HEK293 (cell line): ENCODE measurements at regions not wholly inside any gene's neighbourhood (a gene's known extent, or its start where the extent isn't known, plus 50 kb on each side); places are given as distances from the start of the nearest gene placed in this dataset.

Experiments
- HOXA7 ChIP-seq: sonication (generic); formaldehyde crosslinking; IDR thresholded peaks from 2 replicates; pipeline ENCODE4 v1.8.1; 2022; ENCODE audit warnings: missing genetic modification reagents, borderline replicate concordance
- REPIN1 ChIP-seq: fragments of 450-650 bp; formaldehyde crosslinking; IDR thresholded peaks from 2 replicates; pipeline ENCODE4 v1.5.1; 2017; ENCODE audit warnings: missing biosample characterization, missing genetic modification characterization, low read depth
- YY1 ChIP-seq: fragments of 450-650 bp; formaldehyde crosslinking; IDR thresholded peaks from 2 replicates; pipeline ENCODE4 v1.5.1; 2018; ENCODE audit warnings: missing biosample characterization, missing genetic modification characterization
- ZBTB21 ChIP-seq: fragments of 450-650 bp; formaldehyde crosslinking; IDR thresholded peaks from 2 replicates; pipeline ENCODE4 v1.5.1; 2017; ENCODE audit warnings: missing biosample characterization, missing genetic modification characterization
- ZNF221 ChIP-seq: fragments of 450-650 bp; formaldehyde crosslinking; IDR thresholded peaks from 2 replicates; pipeline ENCODE4 v1.5.1; 2017; ENCODE audit warnings: missing biosample characterization, missing genetic modification characterization, borderline replicate concordance
- ZNF302 ChIP-seq: fragments of 450-650 bp; formaldehyde crosslinking; IDR thresholded peaks from 2 replicates; pipeline ENCODE4 v1.5.1; 2016; ENCODE audit warnings: missing biosample characterization, missing genetic modification characterization, low read depth
- ZNF629 ChIP-seq: fragments of 450-650 bp; formaldehyde crosslinking; IDR thresholded peaks from 2 replicates; pipeline ENCODE4 v1.5.1; 2017; ENCODE audit warnings: missing biosample characterization, missing genetic modification characterization
- ZNF707 ChIP-seq: fragments of 450-650 bp; formaldehyde crosslinking; IDR thresholded peaks from 2 replicates; pipeline ENCODE4 v1.5.1; 2016; ENCODE audit warnings: missing biosample characterization, missing genetic modification characterization
- TF ChIP-seq, protein P1 (sequence below): fragments of 450-650 bp; formaldehyde crosslinking; IDR thresholded peaks from 2 replicates; pipeline ENCODE4 v1.5.1; 2016; ENCODE audit warnings: missing biosample characterization, missing genetic modification characterization
- TF ChIP-seq, protein P2 (sequence below): fragments of 450-650 bp; formaldehyde crosslinking; IDR thresholded peaks from 2 replicates; pipeline ENCODE4 v1.5.1; 2016; ENCODE audit warnings: missing biosample characterization, missing genetic modification characterization
- TF ChIP-seq, protein P3 (sequence below): fragments of 450-650 bp; formaldehyde crosslinking; IDR thresholded peaks from 2 replicates; pipeline ENCODE4 v1.5.1; 2017; ENCODE audit warnings: missing biosample characterization, mild to moderate bottlenecking, missing genetic modification characterization, moderate library complexity

DNA sequence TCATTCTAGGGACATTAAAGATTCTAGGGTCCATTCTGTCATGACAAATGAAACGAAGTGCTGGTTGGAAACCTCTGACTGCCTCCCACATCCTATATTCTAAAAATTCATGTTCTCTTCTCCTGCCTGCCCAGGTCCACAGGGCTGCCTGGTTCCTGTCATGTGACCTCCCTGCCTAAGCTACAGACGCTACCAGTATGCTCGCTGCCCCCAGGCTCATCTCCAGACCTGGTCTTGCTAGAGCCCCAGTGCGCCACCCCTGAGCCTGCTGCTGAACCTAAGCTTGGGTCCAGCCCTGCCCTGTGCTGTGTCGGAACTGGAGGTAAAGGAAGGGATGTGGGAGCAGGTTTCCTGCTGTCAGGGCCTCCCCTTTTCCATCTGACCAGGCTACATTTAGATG is 231.6 kb upstream of the CDH5 start:
- TF ChIP-seq, protein P1, sequence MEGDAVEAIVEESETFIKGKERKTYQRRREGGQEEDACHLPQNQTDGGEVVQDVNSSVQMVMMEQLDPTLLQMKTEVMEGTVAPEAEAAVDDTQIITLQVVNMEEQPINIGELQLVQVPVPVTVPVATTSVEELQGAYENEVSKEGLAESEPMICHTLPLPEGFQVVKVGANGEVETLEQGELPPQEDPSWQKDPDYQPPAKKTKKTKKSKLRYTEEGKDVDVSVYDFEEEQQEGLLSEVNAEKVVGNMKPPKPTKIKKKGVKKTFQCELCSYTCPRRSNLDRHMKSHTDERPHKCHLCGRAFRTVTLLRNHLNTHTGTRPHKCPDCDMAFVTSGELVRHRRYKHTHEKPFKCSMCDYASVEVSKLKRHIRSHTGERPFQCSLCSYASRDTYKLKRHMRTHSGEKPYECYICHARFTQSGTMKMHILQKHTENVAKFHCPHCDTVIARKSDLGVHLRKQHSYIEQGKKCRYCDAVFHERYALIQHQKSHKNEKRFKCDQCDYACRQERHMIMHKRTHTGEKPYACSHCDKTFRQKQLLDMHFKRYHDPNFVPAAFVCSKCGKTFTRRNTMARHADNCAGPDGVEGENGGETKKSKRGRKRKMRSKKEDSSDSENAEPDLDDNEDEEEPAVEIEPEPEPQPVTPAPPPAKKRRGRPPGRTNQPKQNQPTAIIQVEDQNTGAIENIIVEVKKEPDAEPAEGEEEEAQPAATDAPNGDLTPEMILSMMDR (tag by site-specific recombination) = no peak
- TF ChIP-seq HOXA7 (no peak), ZNF302 (tag by site-specific recombination) (no peak), REPIN1 (no peak), ZNF707 (no peak), YY1 (tag by site-specific recombination) (no peak), ZNF221 (tag by site-specific recombination) (no peak), ZBTB21 (tag by site-specific recombination) (no peak), ZNF629 (no peak)
- TF ChIP-seq, protein P2, sequence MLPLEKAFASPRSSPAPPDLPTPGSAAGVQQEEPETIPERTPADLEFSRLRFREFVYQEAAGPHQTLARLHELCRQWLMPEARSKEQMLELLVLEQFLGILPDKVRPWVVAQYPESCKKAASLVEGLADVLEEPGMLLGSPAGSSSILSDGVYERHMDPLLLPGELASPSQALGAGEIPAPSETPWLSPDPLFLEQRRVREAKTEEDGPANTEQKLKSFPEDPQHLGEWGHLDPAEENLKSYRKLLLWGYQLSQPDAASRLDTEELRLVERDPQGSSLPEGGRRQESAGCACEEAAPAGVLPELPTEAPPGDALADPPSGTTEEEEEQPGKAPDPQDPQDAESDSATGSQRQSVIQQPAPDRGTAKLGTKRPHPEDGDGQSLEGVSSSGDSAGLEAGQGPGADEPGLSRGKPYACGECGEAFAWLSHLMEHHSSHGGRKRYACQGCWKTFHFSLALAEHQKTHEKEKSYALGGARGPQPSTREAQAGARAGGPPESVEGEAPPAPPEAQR = no peak
- TF ChIP-seq, protein P3, sequence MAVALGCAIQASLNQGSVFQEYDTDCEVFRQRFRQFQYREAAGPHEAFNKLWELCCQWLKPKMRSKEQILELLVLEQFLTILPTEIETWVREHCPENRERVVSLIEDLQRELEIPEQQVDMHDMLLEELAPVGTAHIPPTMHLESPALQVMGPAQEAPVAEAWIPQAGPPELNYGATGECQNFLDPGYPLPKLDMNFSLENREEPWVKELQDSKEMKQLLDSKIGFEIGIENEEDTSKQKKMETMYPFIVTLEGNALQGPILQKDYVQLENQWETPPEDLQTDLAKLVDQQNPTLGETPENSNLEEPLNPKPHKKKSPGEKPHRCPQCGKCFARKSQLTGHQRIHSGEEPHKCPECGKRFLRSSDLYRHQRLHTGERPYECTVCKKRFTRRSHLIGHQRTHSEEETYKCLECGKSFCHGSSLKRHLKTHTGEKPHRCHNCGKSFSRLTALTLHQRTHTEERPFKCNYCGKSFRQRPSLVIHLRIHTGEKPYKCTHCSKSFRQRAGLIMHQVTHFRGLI (tag by site-specific recombination) = no peak
